Adrenal gland (tissue), 5 donors: ENCODE measurements at regions not wholly inside any gene's neighbourhood (a gene's known extent, or its start where the extent isn't known, plus 50 kb on each side); places are given as distances from the start of the nearest gene placed in this dataset.

Source experiments
- CTCF ChIP-seq, 6 experiments: fragments of 450-650 bp in 4 of 6; fragments of 200-600 bp in 2 of 6; sonication (generic) in 1 of 6; IDR thresholded peaks; 1 replicate in 5 of 6; 2 replicates in 1 of 6; pipeline versions ENCODE4 v1.5.1 to v1.8.0; 2016 to 2021; ENCODE audit warnings: antibody characterized with exemption in 6 of 6, mild to moderate bottlenecking in 2 of 6, moderate library complexity in 1 of 6
- POLR2A ChIP-seq, 2 donors: fragments of 450-650 bp; IDR thresholded peaks; one replicate each; pipeline ENCODE4 v1.6.1; 2017; ENCODE audit warnings: antibody characterized with exemption in 2 of 2, mild to moderate bottlenecking in 2 of 2, moderate library complexity in 1 of 2
- donor health status: DM: no; HTN: no; CAD: no.

DNA sequence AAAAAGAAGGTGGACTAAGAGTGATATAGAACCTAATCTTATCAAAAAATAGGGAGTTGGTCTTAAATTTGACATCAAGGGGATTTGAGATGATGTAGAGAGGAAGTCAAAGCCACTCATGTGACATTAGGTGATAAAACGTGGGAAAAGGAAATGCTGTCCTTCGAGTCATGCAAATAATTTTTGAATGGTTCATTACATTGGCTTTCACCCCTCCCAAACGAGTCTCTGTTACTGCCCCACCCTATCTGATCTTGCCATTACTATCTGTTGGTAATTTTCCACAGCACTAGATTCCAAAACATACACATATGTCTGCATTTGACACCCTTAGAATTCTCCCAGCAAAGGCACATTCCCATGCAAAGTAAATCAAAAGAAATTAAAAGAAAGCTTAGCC lies 531.1 kb upstream of the ADAMTS5 start:
- no peak for TF ChIP-seq CTCF (IDR thresholded peaks at IDR 0.05)
- no peak for TF ChIP-seq POLR2A (IDR thresholded peaks at IDR 0.05)
